ENCODE measurements at regions not wholly inside any gene's neighbourhood (a gene's known extent, or its start where the extent isn't known, plus 50 kb on each side); places are given as distances from the start of the nearest gene placed in this dataset.

GRCh38 chr12:43004908-43005307 lies 415.4 kb upstream of the PRICKLE1 start:
- H3K4me3 ChIP-seq (ENCODE audit: low read depth, low read length), result no peak overlapping the region
- DNase-seq (ENCODE audit: low read depth), result no peak
- TF ChIP-seq CTCF (conservative IDR thresholded peaks at IDR 0.05; ENCODE audit: low read depth, low read length), result no peak

- DNase-seq (ENCODE audit: low read depth), result no peak
- no peak overlapping the region for H3K4me3 ChIP-seq (ENCODE audit: low read depth, low read length)
- TF ChIP-seq CTCF (conservative IDR thresholded peaks at IDR 0.05; ENCODE audit: low read depth, low read length), result no peak
These were observed 414.6 kb upstream of the PRICKLE1 start for GRCh38 chr12:43004141-43004540.

- no peak for DNase-seq (ENCODE audit: low read depth)
- H3K4me3 ChIP-seq (ENCODE audit: low read depth, low read length), result no peak overlapping the region
These were observed 407.4 kb upstream of the PRICKLE1 start for GRCh38 chr12:42996869-42997431.

GRCh38 chr12:42992826-42993225 lies 403.3 kb upstream of the PRICKLE1 start:
- no peak for DNase-seq (ENCODE audit: low read depth)
- no peak overlapping the region for H3K4me3 ChIP-seq (ENCODE audit: low read depth, low read length)
- no peak for TF ChIP-seq CTCF (conservative IDR thresholded peaks at IDR 0.05; ENCODE audit: low read depth, low read length)

More at GRCh38 chr12:42996869-42997431, 407.4 kb upstream of the PRICKLE1 start:
- no peak for TF ChIP-seq CTCF (conservative IDR thresholded peaks at IDR 0.05; ENCODE audit: low read depth, low read length)

GRCh38 chr12:42990387-42990786 lies 400.8 kb upstream of the PRICKLE1 start:
- no peak for DNase-seq (ENCODE audit: low read depth)
- no peak for TF ChIP-seq CTCF (conservative IDR thresholded peaks at IDR 0.05; ENCODE audit: low read depth, low read length)
- H3K4me3 ChIP-seq (ENCODE audit: low read depth, low read length), result no peak overlapping the region

- H3K4me3 ChIP-seq (ENCODE audit: low read depth, low read length), result no peak overlapping the region
- TF ChIP-seq CTCF (conservative IDR thresholded peaks at IDR 0.05; ENCODE audit: low read depth, low read length), result no peak
- DNase-seq (ENCODE audit: low read depth), result no peak
These were observed 397.7 kb upstream of the PRICKLE1 start for GRCh38 chr12:42987216-42987650.

- TF ChIP-seq CTCF (conservative IDR thresholded peaks at IDR 0.05; ENCODE audit: low read depth, low read length), result no peak
- H3K4me3 ChIP-seq (ENCODE audit: low read depth, low read length), result no peak overlapping the region
- DNase-seq (ENCODE audit: low read depth), result no peak
These were observed 396.0 kb upstream of the PRICKLE1 start for GRCh38 chr12:42985506-42985905.
